Amniotic epithelial cell (primary cell): ENCODE measurements at regions not wholly inside any gene's neighbourhood (a gene's known extent, or its start where the extent isn't known, plus 50 kb on each side); places are given as distances from the start of the nearest gene placed in this dataset.

Experiments used
- DNase-seq: peaks from one replicate; pipeline ENCODE4 v3.0.0-alpha.2; 2010; ENCODE audit warnings: low read depth

DNA sequence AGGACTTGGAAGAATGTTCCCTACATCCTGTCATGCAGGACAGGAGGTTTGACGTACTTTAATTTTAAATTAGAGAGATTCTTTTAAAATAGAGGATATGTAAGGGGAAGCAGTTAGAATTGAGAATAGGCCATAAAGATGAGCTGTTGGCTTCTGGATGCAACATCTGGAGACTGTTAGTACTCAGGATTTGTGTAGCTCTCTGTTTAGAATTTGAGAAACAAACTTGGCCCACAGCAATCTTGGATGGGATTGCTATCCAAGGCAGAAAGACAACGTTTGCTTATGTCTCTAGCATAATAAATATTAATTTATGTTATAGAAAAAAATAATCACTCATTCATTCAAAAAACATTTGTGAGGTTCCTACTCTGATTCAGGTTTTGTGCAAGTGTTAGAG, 398.4 kb upstream of the NOVA1 start:
- DNase-seq: no peak

GRCh38 chr14:27002179-27002578, 404.3 kb upstream of the NOVA1 start:
- DNase-seq: no peak

DNA sequence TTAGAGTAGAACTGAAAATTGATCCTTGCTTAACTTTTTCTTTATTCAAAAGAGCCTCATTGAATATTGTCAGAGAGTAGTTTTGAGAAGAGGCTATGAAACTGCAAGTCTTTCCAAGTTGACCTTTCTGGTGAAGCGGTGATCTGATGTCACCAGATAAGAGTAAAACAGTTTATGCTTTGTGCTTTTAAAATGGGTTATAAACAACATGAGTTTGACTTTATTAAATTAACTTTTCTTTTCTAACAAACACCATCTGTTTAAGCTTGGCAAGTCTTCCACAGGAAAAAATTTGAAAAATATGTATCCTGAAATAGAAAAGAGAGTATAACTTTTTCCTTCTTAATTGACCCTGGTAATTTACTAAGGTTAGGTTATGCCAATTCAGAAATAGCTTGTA, 408.7 kb upstream of the NOVA1 start:
- DNase-seq: no peak

- DNase-seq: no peak
Observed at GRCh38 chr14:27008187-27008586, 410.4 kb upstream of the NOVA1 start.

- no peak for DNase-seq
Observed at GRCh38 chr14:27012641-27013040, 414.8 kb upstream of the NOVA1 start.

DNA sequence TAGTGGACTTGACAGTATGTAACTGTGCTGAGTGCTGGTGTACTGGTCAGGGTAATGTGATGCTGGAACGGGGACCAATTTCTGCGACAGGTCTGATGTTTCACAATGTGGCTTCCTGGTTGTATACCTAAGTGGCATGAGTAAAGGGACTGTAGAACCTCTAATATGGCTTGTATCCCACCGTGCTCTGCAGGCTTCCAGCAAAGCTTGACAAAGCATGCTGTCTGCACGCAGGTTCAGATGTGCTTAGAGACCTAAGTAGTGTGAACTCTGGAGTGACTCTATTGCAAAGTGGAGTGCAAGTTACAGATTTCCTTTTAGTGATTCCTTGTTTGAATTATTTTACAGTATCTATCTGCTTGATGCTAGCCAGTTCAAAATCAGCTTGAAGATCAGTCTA, 415.8 kb upstream of the NOVA1 start:
- no peak for DNase-seq

DNA sequence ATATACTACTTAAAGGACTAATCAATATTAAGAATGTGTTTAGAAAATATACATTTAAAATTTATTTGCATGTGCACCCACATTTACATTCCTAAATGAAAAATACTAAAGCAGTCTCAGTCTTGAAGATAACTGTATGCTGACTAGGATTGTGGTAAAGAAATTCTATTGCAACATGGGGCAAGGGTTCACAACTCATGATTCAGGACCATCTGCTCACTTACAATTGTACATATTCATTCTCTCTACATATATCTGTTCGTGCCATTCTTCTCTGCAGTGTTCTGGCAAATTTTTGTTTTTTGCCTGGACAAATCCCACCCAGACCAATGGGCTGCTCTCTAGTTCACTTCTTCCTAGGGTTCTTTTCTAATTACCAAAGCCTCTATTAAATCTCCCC, 417.2 kb upstream of the NOVA1 start:
- DNase-seq: no peak

- no peak for DNase-seq
Observed at GRCh38 chr14:27025648-27026047, 427.8 kb upstream of the NOVA1 start.

- no peak for DNase-seq
Observed at GRCh38 chr14:27026097-27026496, 428.3 kb upstream of the NOVA1 start.

DNA sequence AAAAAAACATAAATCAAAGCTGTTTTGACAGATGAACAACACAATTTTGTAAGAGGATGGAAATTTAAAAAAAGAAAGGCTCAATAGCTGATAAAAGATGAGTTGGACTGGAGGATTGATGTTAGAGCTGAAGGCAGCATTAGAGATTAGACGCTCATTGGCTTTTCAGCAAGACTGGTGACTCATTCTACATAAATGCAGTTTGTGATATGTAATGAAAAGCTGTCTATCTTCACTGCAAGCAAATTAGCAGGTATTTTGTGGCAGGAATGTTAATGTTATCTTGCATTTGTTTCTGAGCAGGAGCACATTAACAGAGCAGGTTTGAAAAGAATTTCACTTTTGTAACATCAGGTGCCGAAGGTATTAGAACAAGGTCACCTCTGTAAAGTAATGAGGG, 442.7 kb upstream of the NOVA1 start:
- DNase-seq: no peak

DNA sequence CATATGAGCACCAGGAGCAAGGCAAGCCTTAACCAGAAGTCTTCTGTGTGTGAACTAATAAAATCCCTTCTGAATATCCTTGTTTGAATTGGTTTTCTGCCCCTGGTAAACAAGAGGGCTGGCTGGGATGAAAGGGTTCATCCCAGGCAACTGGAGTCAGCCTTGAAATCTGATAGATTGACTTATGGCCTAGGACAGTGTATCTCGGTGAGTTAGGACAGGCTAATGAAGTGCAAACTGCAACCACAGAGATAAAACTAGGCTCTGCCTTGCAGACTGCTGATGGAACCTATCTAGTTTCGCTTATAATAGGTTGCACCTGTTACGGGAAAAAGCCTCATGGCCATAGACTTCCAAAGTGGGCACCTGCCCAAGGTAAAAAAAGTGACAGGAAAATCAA, 451.9 kb upstream of the NOVA1 start:
- DNase-seq: no peak

GRCh38 chr14:27050208-27050607, 452.4 kb upstream of the NOVA1 start:
- no peak for DNase-seq

- DNase-seq: no peak
Observed at GRCh38 chr14:27056586-27056985, 458.8 kb upstream of the NOVA1 start.

DNA sequence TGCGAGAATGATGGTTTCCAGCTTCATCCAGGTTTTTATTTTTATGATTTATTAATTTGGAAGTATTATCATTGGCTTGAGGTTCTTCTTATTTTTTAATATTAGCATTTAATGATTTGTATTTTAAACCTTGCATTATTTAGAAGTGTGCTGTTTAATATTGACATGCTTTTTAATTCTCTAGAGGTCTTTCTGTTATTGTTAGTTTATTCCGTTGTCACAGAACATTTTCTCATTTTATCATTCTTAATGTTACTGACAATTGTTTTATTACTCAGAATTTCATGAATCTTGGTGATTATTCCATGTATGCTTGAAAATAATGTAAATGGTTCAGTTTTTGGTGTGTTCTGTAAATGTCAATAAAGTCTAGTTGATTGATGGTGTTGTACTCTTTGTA, 463.5 kb upstream of the NOVA1 start:
- DNase-seq: no peak

GRCh38 chr14:27063959-27064358, 466.1 kb upstream of the NOVA1 start:
- DNase-seq: no peak

DNA sequence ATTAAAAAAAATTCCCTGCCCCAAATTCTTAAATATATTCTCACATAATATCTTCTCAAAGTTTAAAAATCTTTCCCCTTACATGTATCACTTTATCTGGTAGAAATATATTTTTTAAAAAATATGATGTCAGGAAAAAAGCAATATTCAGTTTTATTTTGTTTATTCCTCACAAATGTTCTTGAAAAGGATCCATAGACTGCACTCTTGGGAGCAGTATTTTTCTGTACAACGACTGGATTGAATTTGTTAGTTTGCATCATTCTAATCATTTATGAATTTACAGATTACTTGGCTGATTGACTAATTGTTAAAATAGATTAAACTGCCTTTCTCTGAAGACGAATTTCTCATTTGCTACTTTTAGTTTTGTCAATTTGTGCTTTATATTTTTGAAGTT, 468.1 kb upstream of the NOVA1 start:
- no peak for DNase-seq

- DNase-seq: no peak
Observed at GRCh38 chr14:27067961-27068360, 470.1 kb upstream of the NOVA1 start.

- DNase-seq: no peak
Observed at GRCh38 chr14:27072589-27072988, 474.8 kb upstream of the NOVA1 start.

DNA sequence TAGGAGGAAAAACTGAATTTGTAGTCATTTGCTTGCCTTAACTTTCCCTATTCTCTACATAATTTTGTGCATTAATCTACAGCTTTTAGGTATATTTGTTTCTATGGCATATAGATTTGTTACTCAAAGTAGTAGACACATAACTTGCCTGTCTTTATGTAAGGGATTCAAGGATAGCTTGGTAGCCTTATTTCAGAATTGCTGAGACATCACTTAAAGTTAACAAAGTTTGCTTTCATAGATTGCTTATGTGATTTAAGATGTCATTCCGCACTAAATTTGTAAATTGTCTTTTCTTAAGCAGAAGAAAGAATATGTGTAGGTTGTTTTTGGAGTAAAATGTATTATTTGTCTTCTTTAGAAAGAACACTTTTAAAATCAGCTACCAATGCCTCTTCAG, 477.7 kb upstream of the NOVA1 start:
- DNase-seq: no peak

DNA sequence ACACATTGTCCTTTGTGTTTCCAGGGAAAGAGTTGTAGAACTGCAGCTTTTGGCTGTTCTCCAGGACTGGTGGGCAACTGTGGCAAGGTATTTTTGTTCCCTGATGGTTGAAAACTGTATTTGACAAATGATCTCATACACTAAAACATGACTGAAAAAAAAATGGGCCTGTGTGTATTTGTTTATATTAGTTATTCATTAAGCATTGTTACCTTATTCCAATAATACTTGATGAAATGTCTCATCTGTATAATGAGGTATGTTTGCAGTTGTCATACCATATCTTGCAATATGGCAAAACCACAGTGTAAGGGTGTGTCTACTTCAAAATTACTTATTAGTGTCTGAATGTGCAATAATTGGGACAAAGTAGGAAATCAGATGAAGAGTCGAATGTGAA, 479.4 kb upstream of the NOVA1 start:
- DNase-seq: no peak

DNA sequence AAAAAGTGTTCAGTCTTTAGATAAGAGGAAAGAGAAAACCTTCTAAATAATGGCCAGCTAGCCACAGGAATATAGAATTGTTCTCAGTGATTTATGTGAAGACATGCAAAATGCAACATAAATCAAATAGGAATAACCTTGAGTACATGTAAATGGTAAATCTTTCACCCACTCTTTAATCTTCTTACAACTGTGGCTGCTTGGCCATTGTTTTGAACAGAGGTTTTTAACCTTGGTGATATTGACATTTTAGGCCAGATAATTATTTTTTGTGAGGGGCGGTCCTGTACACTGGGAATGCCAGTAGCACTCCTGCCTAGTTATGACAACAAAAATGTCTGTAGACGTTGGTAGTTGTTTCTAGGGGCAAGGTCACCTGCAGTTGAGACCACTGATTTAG, 479.9 kb upstream of the NOVA1 start:
- DNase-seq: no peak

GRCh38 chr14:27078191-27078590, 480.4 kb upstream of the NOVA1 start:
- no peak for DNase-seq

DNA sequence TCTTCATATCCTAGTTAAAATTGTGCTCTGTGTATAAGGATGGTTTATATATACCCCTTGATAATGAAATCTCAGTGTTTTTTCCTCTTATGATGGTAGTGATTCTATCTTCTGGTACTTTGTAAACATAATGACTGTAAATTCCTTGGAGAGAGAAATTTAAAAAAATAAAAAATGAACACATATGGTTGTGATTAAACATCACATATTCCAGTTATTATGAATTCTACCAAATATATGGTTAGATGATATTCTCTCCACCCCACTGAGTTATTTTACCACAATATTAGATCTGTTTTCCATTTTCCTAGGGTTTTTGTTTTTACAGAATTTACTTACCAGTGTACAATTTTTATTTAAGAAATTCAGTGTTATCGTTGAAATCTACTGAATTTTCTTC, 481.9 kb upstream of the NOVA1 start:
- DNase-seq: no peak

- DNase-seq: no peak
Observed at GRCh38 chr14:27085500-27085899, 487.7 kb upstream of the NOVA1 start.

DNA sequence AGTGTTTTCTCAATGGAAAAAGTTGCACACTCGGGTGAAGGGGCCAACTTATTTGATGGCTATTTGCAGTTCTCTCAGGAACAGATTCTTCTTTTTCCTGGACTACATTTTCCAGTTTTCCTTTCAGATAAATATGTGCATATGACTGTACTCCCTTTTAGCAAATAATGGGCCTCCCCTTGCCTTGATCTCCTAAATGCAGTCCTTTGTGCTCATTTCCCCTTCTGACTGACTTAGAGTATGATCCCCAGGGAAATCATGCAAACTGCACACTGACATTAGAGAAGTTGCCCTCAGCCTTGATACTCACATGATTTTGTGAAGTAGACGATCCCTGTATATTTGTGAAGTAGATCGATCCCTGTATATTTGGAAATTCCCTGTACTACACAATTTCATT, 492.9 kb upstream of the NOVA1 start:
- no peak for DNase-seq
